ENCODE measurements at regions not wholly inside any gene's neighbourhood (a gene's known extent, or its start where the extent isn't known, plus 50 kb on each side); places are given as distances from the start of the nearest gene placed in this dataset.
A peak's percentile ranks its signal among the peaks of the same experiment; 100 is the strongest.
"Not testable (repeated sequence)": the region's sequence is repeated elsewhere in the genome, so short reads cannot be mapped to it uniquely, and the experiment has no call there.

DNA sequence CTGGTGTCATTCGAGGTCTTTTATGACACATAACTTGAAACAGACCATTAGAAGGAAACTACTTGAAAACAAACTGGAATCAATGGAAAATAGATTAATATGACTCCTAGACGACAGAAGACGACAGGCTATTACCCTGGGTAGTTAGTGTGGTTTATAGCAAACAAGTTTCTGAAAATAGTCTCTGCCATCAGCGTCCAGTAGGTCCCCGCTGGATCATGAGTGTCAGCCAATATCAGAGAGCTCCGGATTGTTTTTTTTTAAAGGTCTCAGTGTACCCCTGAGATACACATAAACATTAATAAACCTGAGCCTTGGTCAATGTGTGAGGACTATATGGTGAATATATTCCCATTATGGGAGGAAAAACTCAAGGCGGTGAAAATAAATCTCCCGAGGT is 115.0 kb upstream of the THUMPD2 start:
- 78 to 89% methylated on average over 8 of the region's 8 CpGs for WGBS, 2 donors
- no peaks in the 10 kb centered on the region for H3K27me3 ChIP-seq
- DNase-seq: no peak
- no peak overlapping the region for H3K27ac ChIP-seq
- no peaks in the 10 kb centered on the region for H3K9me3 ChIP-seq
- intact Hi-C loops (cut with DNase I): no loop called here
- H3K4me3 ChIP-seq: no peak overlapping the region
- H3K4me1 ChIP-seq: no peaks in the 10 kb centered on the region
- TF ChIP-seq EP300 (IDR thresholded peaks at IDR 0.05) (no peak), POLR2AphosphoS5 (IDR thresholded peaks at IDR 0.05) (no peak), POLR2A (IDR thresholded peaks at IDR 0.05) (no peak)
- no peaks in the 10 kb centered on the region for H3K36me3 ChIP-seq

DNA sequence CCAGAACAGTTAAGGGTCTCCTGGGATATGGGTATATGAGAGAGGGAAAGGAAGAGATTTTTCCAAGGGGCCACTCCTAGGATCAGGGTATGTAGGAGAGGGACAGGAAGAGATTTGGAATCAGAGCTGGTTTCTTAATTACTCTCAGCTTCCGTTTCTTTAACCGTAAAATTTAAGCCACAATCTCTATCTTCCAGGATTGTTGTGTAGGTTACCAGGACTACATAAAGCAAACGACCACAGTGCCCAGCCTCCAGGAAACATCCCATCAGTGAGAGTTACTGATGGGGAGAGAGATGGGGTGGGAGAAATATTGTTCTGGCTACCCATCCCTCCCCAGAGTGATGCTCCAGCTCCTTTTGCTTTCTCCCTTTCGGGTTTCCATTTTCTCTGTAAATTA is 114.6 kb upstream of the THUMPD2 start:
- DNase-seq: no peak
- intact Hi-C loops (cut with DNase I): no loop called here
- no peaks in the 10 kb centered on the region for H3K9me3 ChIP-seq
- WGBS, 2 donors: 25 to 58% methylated on average over 4 of the region's 4 CpGs
- TF ChIP-seq, protein P1, sequence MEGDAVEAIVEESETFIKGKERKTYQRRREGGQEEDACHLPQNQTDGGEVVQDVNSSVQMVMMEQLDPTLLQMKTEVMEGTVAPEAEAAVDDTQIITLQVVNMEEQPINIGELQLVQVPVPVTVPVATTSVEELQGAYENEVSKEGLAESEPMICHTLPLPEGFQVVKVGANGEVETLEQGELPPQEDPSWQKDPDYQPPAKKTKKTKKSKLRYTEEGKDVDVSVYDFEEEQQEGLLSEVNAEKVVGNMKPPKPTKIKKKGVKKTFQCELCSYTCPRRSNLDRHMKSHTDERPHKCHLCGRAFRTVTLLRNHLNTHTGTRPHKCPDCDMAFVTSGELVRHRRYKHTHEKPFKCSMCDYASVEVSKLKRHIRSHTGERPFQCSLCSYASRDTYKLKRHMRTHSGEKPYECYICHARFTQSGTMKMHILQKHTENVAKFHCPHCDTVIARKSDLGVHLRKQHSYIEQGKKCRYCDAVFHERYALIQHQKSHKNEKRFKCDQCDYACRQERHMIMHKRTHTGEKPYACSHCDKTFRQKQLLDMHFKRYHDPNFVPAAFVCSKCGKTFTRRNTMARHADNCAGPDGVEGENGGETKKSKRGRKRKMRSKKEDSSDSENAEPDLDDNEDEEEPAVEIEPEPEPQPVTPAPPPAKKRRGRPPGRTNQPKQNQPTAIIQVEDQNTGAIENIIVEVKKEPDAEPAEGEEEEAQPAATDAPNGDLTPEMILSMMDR (IDR thresholded peaks at IDR 0.05): no peak
- TF ChIP-seq POLR2AphosphoS5 (IDR thresholded peaks at IDR 0.05) (no peak), POLR2A (IDR thresholded peaks at IDR 0.05) (no peak), EP300 (IDR thresholded peaks at IDR 0.05) (no peak)
- H3K4me3 ChIP-seq: no peak overlapping the region
- H3K36me3 ChIP-seq: no peaks in the 10 kb centered on the region
- H3K27ac ChIP-seq: no peak overlapping the region
- H3K4me1 ChIP-seq: no peaks in the 10 kb centered on the region
- H3K27me3 ChIP-seq: no peaks in the 10 kb centered on the region

DNA sequence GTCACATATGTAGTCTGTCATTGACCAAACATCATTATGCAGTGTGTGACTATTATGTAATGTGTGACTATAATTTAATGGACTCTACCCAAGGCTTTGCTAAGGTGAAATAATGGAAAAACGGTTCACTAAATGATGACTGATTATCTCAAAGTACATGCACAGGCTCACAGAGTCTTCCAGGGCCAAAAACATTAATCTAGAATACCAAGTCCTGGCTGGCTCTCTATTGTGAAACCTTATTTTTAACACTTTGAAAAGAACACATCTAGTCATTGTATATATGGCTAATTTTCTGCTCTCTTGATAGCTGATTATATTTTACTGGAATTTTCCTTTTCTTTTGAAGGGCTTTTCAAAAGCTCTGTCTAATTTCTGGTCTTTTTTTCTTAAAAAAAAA is 102.9 kb upstream of the THUMPD2 start:
- DNase-seq: no peak
- intact Hi-C loops (cut with DNase I): no loop called here
- Histone ChIP-seq H3K36me3 (no peaks in the 10 kb centered on the region), H3K27me3 (no peaks in the 10 kb centered on the region), H3K9me3 (no peaks in the 10 kb centered on the region), H3K4me1 (peaks cover 0 to 16% (median 3%) of the 10 kb centered on the region in 4 donors), H3K4me3 (no peak overlapping the region), H3K27ac (peak overlapping the region in 2 of 4 donors; percentile 23 to 70)
- TF ChIP-seq POLR2AphosphoS5 (IDR thresholded peaks at IDR 0.05) (no peak), POLR2A (IDR thresholded peaks at IDR 0.05) (no peak), EP300 (IDR thresholded peaks at IDR 0.05) (no peak)
- TF ChIP-seq, protein P1 (IDR thresholded peaks at IDR 0.05): no peak
- 61 to 77% methylated on average over 1 of the region's 1 CpG for WGBS, 2 donors

DNA sequence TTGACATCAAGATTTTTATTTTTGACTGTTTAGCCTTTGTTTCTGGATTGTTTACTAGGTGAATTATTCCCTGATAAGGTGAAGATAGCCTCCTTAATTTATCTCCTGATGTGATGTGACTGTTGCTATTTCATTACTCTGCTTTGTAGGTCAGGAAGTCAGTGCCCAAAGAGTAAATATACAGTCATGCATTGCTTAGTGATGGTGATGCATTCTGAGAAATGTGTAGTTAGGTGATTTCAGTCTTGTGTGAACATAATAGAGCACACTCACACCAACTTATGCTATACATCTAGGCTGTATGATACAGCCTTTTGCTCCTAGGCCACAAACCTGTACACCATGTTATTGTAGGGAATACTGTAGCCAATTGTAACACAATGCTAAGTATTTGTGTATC is 102.4 kb upstream of the THUMPD2 start:
- peak overlapping the region in 2 of 4 donors; percentile 23 to 70 for H3K27ac ChIP-seq

DNA sequence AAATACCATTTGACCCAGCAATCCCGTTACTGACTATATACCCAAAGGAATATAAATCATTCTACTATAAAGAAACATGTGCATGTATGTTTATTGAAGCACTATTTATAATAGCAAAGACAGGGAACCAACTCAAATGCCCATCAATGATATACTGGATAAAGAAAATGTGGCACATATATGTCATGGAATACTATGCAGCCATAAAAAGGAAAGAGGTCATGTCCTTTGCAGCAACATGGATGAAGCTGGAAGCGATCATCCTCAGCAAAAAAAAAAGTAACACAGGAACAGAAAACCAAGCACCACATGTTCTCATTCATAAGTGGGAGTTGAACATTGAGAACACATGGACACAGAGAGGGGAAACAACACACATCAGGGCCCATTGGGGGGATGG is 99.9 kb upstream of the THUMPD2 start:
- DNase-seq; H3K27ac ChIP-seq; H3K4me3 ChIP-seq; H3K27me3 ChIP-seq; H3K36me3 ChIP-seq; H3K9me3 ChIP-seq; intact Hi-C loops (cut with DNase I): not testable (repeated sequence)
- 89 to 92% methylated on average over 2 of the region's 2 CpGs for WGBS, 2 donors
- H3K4me1 ChIP-seq: peaks cover 0 to 33% (median 13%) of the 10 kb centered on the region in 4 donors

More for the DNA sequence above, 102.4 kb upstream of the THUMPD2 start:
- Histone ChIP-seq H3K36me3 (no peaks in the 10 kb centered on the region), H3K4me3 (no peak overlapping the region), H3K4me1 (peaks cover 0 to 16% (median 3%) of the 10 kb centered on the region in 4 donors), H3K9me3 (no peaks in the 10 kb centered on the region), H3K27me3 (no peaks in the 10 kb centered on the region)
- DNase-seq: no peak
- intact Hi-C loops (cut with DNase I): no loop called here
- TF ChIP-seq, protein P1 (IDR thresholded peaks at IDR 0.05): no peak
- TF ChIP-seq POLR2A (IDR thresholded peaks at IDR 0.05): no peak
- no peak for TF ChIP-seq POLR2AphosphoS5 (IDR thresholded peaks at IDR 0.05)
- no peak for TF ChIP-seq EP300 (IDR thresholded peaks at IDR 0.05)

DNA sequence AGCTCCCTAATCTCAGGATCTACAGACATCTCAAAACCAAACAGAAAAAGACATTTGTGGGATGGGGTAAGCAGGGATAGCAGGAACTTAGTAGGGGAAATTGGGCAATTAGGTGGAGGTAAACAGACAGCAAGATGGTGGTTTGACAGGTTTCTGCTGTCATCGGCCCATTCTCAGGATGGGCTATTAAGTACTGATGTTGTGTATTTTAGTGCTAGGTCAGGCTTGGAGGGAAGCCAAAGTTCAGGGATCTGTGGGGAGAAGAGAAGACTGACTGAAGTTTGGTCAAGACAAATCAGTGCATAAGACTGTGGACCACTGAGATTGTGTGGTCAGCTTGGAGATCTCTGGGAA is 96.8 kb upstream of the THUMPD2 start:
- Histone ChIP-seq H3K36me3 (no peaks in the 10 kb centered on the region), H3K27ac (peak overlapping the region in 2 of 4 donors; percentile 61 to 74), H3K4me1 (peaks cover 0 to 23% (median 15%) of the 10 kb centered on the region in 4 donors), H3K9me3 (no peaks in the 10 kb centered on the region), H3K27me3 (no peaks in the 10 kb centered on the region), H3K4me3 (no peak overlapping the region)
- intact Hi-C loops (cut with DNase I): no loop called here
- TF ChIP-seq, protein P1 (IDR thresholded peaks at IDR 0.05): no peak
- no peak for TF ChIP-seq POLR2AphosphoS5 (IDR thresholded peaks at IDR 0.05)
- no peak for TF ChIP-seq POLR2A (IDR thresholded peaks at IDR 0.05)
- TF ChIP-seq EP300 (IDR thresholded peaks at IDR 0.05): no peak
- 43 to 65% methylated on average over 1 of the region's 1 CpG for WGBS, 2 donors
- DNase-seq: no peak

Measured in sigmoid colon (tissue), 6 donors.